Gastrocnemius medialis (tissue), 4 donors: ENCODE measurements at regions not wholly inside any gene's neighbourhood (a gene's known extent, or its start where the extent isn't known, plus 50 kb on each side); places are given as distances from the start of the nearest gene placed in this dataset.

Experiments used
- ATAC-seq, 2 donors: fragments of 150-250 bp; one replicate each; pipeline ENCODE4 v1.9.1; 2016
- DNase-seq, 2 donors: peaks; one replicate each; pipeline ENCODE4 v3.0.0-alpha.2; 2019
- H3K27ac ChIP-seq, 4 donors: fragments of 200-600 bp; sonication (generic); 1 replicate in 1 of 4; 2 replicates in 3 of 4; pipeline ENCODE4 v1.5.1; 2016 to 2018; ENCODE audit warnings: mild to moderate bottlenecking in 2 of 4, moderate library complexity in 1 of 4
- H3K27me3 ChIP-seq, 3 donors: fragments of 200-600 bp; sonication (generic) in 2 of 3; 1 replicate in 1 of 3; 2 replicates in 2 of 3; pipeline versions ENCODE4 v1.5.1 to v1.6.0; 2016 to 2019; ENCODE audit warnings: mild to moderate bottlenecking in 1 of 3, moderate library complexity in 1 of 3
- H3K36me3 ChIP-seq, 2 donors: fragments of 200-600 bp; sonication (generic) in 1 of 2; one replicate each; pipeline ENCODE4 v1.5.1; 2017 to 2018
- H3K4me1 ChIP-seq, 2 donors: fragments of 200-600 bp; sonication (generic) in 1 of 2; one replicate each; pipeline ENCODE4 v1.5.1; 2016 to 2017; ENCODE audit warnings: mild to moderate bottlenecking in 2 of 2
- H3K4me3 ChIP-seq, 4 donors: fragments of 200-600 bp; sonication (generic) in 3 of 4; 1 replicate in 1 of 4; 2 replicates in 3 of 4; pipeline ENCODE4 v1.5.1; 2016 to 2019; ENCODE audit warnings: mild to moderate bottlenecking in 2 of 4
- H3K9me3 ChIP-seq, 3 donors: fragments of 200-600 bp; sonication (generic) in 2 of 3; 1 replicate in 1 of 3; 2 replicates in 2 of 3; pipeline ENCODE4 v1.5.1; 2016 to 2019
- CTCF ChIP-seq, 5 experiments: fragments of 450-650 bp in 3 of 5; fragments of 200-600 bp in 2 of 5; sonication (generic) in 2 of 5; IDR thresholded peaks in 4 of 5; conservative IDR thresholded peaks in 1 of 5; 1 replicate in 4 of 5; 2 replicates in 1 of 5; pipeline ENCODE4 v1.5.1; 2016 to 2019; ENCODE audit warnings: antibody characterized with exemption in 5 of 5, mild to moderate bottlenecking in 3 of 5, moderate library complexity in 3 of 5
- POLR2A ChIP-seq, 2 donors: fragments of 450-650 bp; IDR thresholded peaks; one replicate each; pipeline ENCODE4 v1.6.1; 2017; ENCODE audit warnings: antibody characterized with exemption in 2 of 2, mild to moderate bottlenecking in 2 of 2, moderate library complexity in 2 of 2
- in situ Hi-C, 4 donors: fragments of 200-750 bp; cut with MboI; loops; one replicate each; pipeline versions ENCODE4 v1.15.0 to v1.8.0; 2017; ENCODE audit warnings: low sequenced_read_pairs in 4 of 4
- intact Hi-C: fragments of 100-400 bp; cut with DNase I; formaldehyde crosslinking; loops from one replicate; pipeline ENCODE4 v1.15.1; 2023; ENCODE audit warnings: low total_unique reads

- in situ Hi-C loops = no loop called here
- Histone ChIP-seq H3K27me3 (no peaks in the 10 kb centered on the region), H3K36me3 (no peaks in the 10 kb centered on the region), H3K4me1 (no peaks in the 10 kb centered on the region), H3K27ac (no peak overlapping the region), H3K4me3 (no peak overlapping the region), H3K9me3 (no peaks in the 10 kb centered on the region)
- no peak for ATAC-seq
- no peak for DNase-seq
- TF ChIP-seq CTCF (IDR thresholded peaks at IDR 0.05 in 4 of 5, conservative IDR thresholded peaks at IDR 0.05 in 1 of 5) (no peak), POLR2A (IDR thresholded peaks at IDR 0.05) (no peak)
- intact Hi-C loops = no loop called here
These were observed 313.2 kb downstream of the ANTXR2 start for GRCh38 chr4:79759793-79760192.

- ATAC-seq = no peak
- in situ Hi-C loops (no loop called here), intact Hi-C loops (no loop called here)
- Histone ChIP-seq H3K36me3 (no peaks in the 10 kb centered on the region), H3K27ac (no peak overlapping the region), H3K27me3 (no peaks in the 10 kb centered on the region), H3K9me3 (no peaks in the 10 kb centered on the region), H3K4me3 (no peak overlapping the region), H3K4me1 (no peaks in the 10 kb centered on the region)
- TF ChIP-seq CTCF (IDR thresholded peaks at IDR 0.05 in 4 of 5, conservative IDR thresholded peaks at IDR 0.05 in 1 of 5) = no peak
- no peak for DNase-seq
These were observed 315.4 kb downstream of the ANTXR2 start for GRCh38 chr4:79757600-79757999.

- DNase-seq = no peak
- in situ Hi-C loops = no loop called here
These were observed 316.7 kb downstream of the ANTXR2 start for GRCh38 chr4:79756140-79756895.

GRCh38 chr4:79748835-79749234, 324.2 kb downstream of the ANTXR2 start:
- H3K27me3 ChIP-seq = no peaks in the 10 kb centered on the region
- intact Hi-C loops (no loop called here), in situ Hi-C loops (no loop called here)
- DNase-seq (no peak), ATAC-seq (no peak)
- H3K36me3 ChIP-seq = no peaks in the 10 kb centered on the region
- H3K4me1 ChIP-seq = no peaks in the 10 kb centered on the region
- TF ChIP-seq CTCF (IDR thresholded peaks at IDR 0.05 in 4 of 5, conservative IDR thresholded peaks at IDR 0.05 in 1 of 5) = no peak
- no peak for TF ChIP-seq POLR2A (IDR thresholded peaks at IDR 0.05)
- H3K9me3 ChIP-seq = no peaks in the 10 kb centered on the region
- no peak overlapping the region for H3K27ac ChIP-seq
- no peak overlapping the region for H3K4me3 ChIP-seq

More at GRCh38 chr4:79756140-79756895, 316.7 kb downstream of the ANTXR2 start:
- no peak for ATAC-seq
- no peaks in the 10 kb centered on the region for H3K9me3 ChIP-seq
- no peak overlapping the region for H3K4me3 ChIP-seq
- no peaks in the 10 kb centered on the region for H3K36me3 ChIP-seq
- no peak for TF ChIP-seq POLR2A (IDR thresholded peaks at IDR 0.05)
- no peak for TF ChIP-seq CTCF (IDR thresholded peaks at IDR 0.05 in 4 of 5, conservative IDR thresholded peaks at IDR 0.05 in 1 of 5)
- no peaks in the 10 kb centered on the region for H3K4me1 ChIP-seq
- H3K27me3 ChIP-seq = no peaks in the 10 kb centered on the region
- H3K27ac ChIP-seq = no peak overlapping the region
- intact Hi-C loops = no loop called here

GRCh38 chr4:79747252-79747651, 325.8 kb downstream of the ANTXR2 start:
- intact Hi-C loops = no loop called here

More at GRCh38 chr4:79747252-79747651, 325.8 kb downstream of the ANTXR2 start:
- in situ Hi-C loops = no loop called here
- Histone ChIP-seq H3K4me1 (no peaks in the 10 kb centered on the region), H3K9me3 (no peaks in the 10 kb centered on the region), H3K27ac (no peak overlapping the region), H3K36me3 (no peaks in the 10 kb centered on the region), H3K4me3 (no peak overlapping the region), H3K27me3 (no peaks in the 10 kb centered on the region)
- ATAC-seq (no peak), DNase-seq (no peak)
- TF ChIP-seq POLR2A (IDR thresholded peaks at IDR 0.05) = no peak
- TF ChIP-seq CTCF (IDR thresholded peaks at IDR 0.05 in 4 of 5, conservative IDR thresholded peaks at IDR 0.05 in 1 of 5) = no peak
